ENCODE measurements at regions not wholly inside any gene's neighbourhood (a gene's known extent, or its start where the extent isn't known, plus 50 kb on each side); places are given as distances from the start of the nearest gene placed in this dataset.

GRCh38 chr12:127696963-127697362, 570.0 kb upstream of the TMEM132C start:
- in situ Hi-C loops (cut with MboI; ENCODE audit: low pct_unique_long_range_greater_than_20kb, low sequenced_read_pairs, unreplicated experiment) = no loop called here
- TF ChIP-seq CTCF (IDR thresholded peaks at IDR 0.05; ENCODE audit: extremely low read depth, insufficient read depth, missing control alignments) = no peak
- no peak for DNase-seq (ENCODE audit: low spot score)

- DNase-seq (ENCODE audit: low spot score) = no peak
- TF ChIP-seq CTCF (IDR thresholded peaks at IDR 0.05; ENCODE audit: extremely low read depth, insufficient read depth, missing control alignments) = no peak
- in situ Hi-C loops (cut with MboI; ENCODE audit: low pct_unique_long_range_greater_than_20kb, low sequenced_read_pairs, unreplicated experiment) = no loop called here
These were observed 563.9 kb upstream of the TMEM132C start for GRCh38 chr12:127703026-127703425.

GRCh38 chr12:127711108-127711507, 555.9 kb upstream of the TMEM132C start:
- no peak for DNase-seq (ENCODE audit: low spot score)
- in situ Hi-C loops (cut with MboI; ENCODE audit: low pct_unique_long_range_greater_than_20kb, low sequenced_read_pairs, unreplicated experiment) = no loop called here
- no peak for TF ChIP-seq CTCF (IDR thresholded peaks at IDR 0.05; ENCODE audit: extremely low read depth, insufficient read depth, missing control alignments)

GRCh38 chr12:127712561-127712960, 554.4 kb upstream of the TMEM132C start:
- no peak for DNase-seq (ENCODE audit: low spot score)
- no peak for TF ChIP-seq CTCF (IDR thresholded peaks at IDR 0.05; ENCODE audit: extremely low read depth, insufficient read depth, missing control alignments)
- in situ Hi-C loops (cut with MboI; ENCODE audit: low pct_unique_long_range_greater_than_20kb, low sequenced_read_pairs, unreplicated experiment) = no loop called here

GRCh38 chr12:127716166-127716565, 550.8 kb upstream of the TMEM132C start:
- in situ Hi-C loops (cut with MboI; ENCODE audit: low pct_unique_long_range_greater_than_20kb, low sequenced_read_pairs, unreplicated experiment) = no loop called here
- TF ChIP-seq CTCF (IDR thresholded peaks at IDR 0.05; ENCODE audit: extremely low read depth, insufficient read depth, missing control alignments) = no peak
- no peak for DNase-seq (ENCODE audit: low spot score)

- no peak for TF ChIP-seq CTCF (IDR thresholded peaks at IDR 0.05; ENCODE audit: extremely low read depth, insufficient read depth, missing control alignments)
- DNase-seq (ENCODE audit: low spot score) = no peak
- in situ Hi-C loops (cut with MboI; ENCODE audit: low pct_unique_long_range_greater_than_20kb, low sequenced_read_pairs, unreplicated experiment) = no loop called here
These were observed 549.7 kb upstream of the TMEM132C start for GRCh38 chr12:127717278-127717677.

GRCh38 chr12:127720334-127720733, 546.6 kb upstream of the TMEM132C start:
- no peak for DNase-seq (ENCODE audit: low spot score)
- TF ChIP-seq CTCF (IDR thresholded peaks at IDR 0.05; ENCODE audit: extremely low read depth, insufficient read depth, missing control alignments) = no peak
- in situ Hi-C loops (cut with MboI; ENCODE audit: low pct_unique_long_range_greater_than_20kb, low sequenced_read_pairs, unreplicated experiment) = no loop called here

Data from GM13977 (cell line).